ENCODE measurements at regions not wholly inside any gene's neighbourhood (a gene's known extent, or its start where the extent isn't known, plus 50 kb on each side); places are given as distances from the start of the nearest gene placed in this dataset.

- TF ChIP-seq EZH2 (IDR thresholded peaks at IDR 0.05) (no peak), POLR2AphosphoS5 (IDR thresholded peaks at IDR 0.05; ENCODE audit: borderline replicate concordance, low read depth, low read length) (peak; percentile 21; the same call in 1 of the 2 replicates), FOXP2 (optimal IDR thresholded peaks at IDR 0.05; ENCODE audit: control extremely low read depth, extremely low read length, insufficient read depth) (no peak)
These were observed 168.4 kb upstream of the MPDZ start for GRCh38 chr9:13447843-13448422.

Data from SK-N-MC (cell line).